ENCODE measurements at regions not wholly inside any gene's neighbourhood (a gene's known extent, or its start where the extent isn't known, plus 50 kb on each side); places are given as distances from the start of the nearest gene placed in this dataset.

GRCh38 chr12:90741611-90742010, 213.4 kb downstream of the CCER1 start:
- Histone ChIP-seq H3K36me3 (ENCODE audit: low read depth) (no peaks in the 10 kb centered on the region), H3K9me3 (no peaks in the 10 kb centered on the region), H3K4me1 (ENCODE audit: low read depth) (no peaks in the 10 kb centered on the region), H3K4me3 (no peak overlapping the region)
- DNase-seq (no peak), ATAC-seq (no peak)
- intact Hi-C loops (cut with DNase I, micrococcal nuclease): no loop called here
- TF ChIP-seq CTCF (IDR thresholded peaks at IDR 0.05): no peak

GRCh38 chr12:90729736-90730135, 225.2 kb downstream of the CCER1 start:
- no peak for TF ChIP-seq CTCF (IDR thresholded peaks at IDR 0.05)
- ATAC-seq: no peak

GRCh38 chr12:90712671-90713070, 242.3 kb downstream of the CCER1 start:
- H3K36me3 ChIP-seq (ENCODE audit: low read depth): no peaks in the 10 kb centered on the region
- H3K4me1 ChIP-seq (ENCODE audit: low read depth): no peaks in the 10 kb centered on the region
- DNase-seq (no peak), ATAC-seq (peak; percentile 49)
- no peak for TF ChIP-seq CTCF (IDR thresholded peaks at IDR 0.05)
- intact Hi-C loops (cut with DNase I, micrococcal nuclease): no loop called here
- no peak overlapping the region for H3K4me3 ChIP-seq
- no peaks in the 10 kb centered on the region for H3K9me3 ChIP-seq

More at GRCh38 chr12:90729736-90730135, 225.2 kb downstream of the CCER1 start:
- intact Hi-C loops (cut with DNase I, micrococcal nuclease): no loop called here
- DNase-seq: no peak
- Histone ChIP-seq H3K4me1 (ENCODE audit: low read depth) (no peaks in the 10 kb centered on the region), H3K36me3 (ENCODE audit: low read depth) (no peaks in the 10 kb centered on the region), H3K4me3 (no peak overlapping the region), H3K9me3 (no peaks in the 10 kb centered on the region)

- DNase-seq (no peak), ATAC-seq (no peak)
- no peak for TF ChIP-seq CTCF (IDR thresholded peaks at IDR 0.05)
- Histone ChIP-seq H3K36me3 (ENCODE audit: low read depth) (no peaks in the 10 kb centered on the region), H3K9me3 (no peaks in the 10 kb centered on the region), H3K4me3 (no peak overlapping the region), H3K4me1 (ENCODE audit: low read depth) (no peaks in the 10 kb centered on the region)
- intact Hi-C loops (cut with DNase I, micrococcal nuclease): no loop called here
Measured at GRCh38 chr12:90710711-90711110, 244.3 kb downstream of the CCER1 start.

- Histone ChIP-seq H3K4me1 (ENCODE audit: low read depth) (no peaks in the 10 kb centered on the region), H3K36me3 (ENCODE audit: low read depth) (no peaks in the 10 kb centered on the region), H3K4me3 (no peak overlapping the region), H3K9me3 (no peaks in the 10 kb centered on the region)
- intact Hi-C loops (cut with DNase I, micrococcal nuclease): no loop called here
- DNase-seq (no peak), ATAC-seq (no peak)
- TF ChIP-seq CTCF (IDR thresholded peaks at IDR 0.05): no peak
Measured at GRCh38 chr12:90706036-90706435, 248.9 kb downstream of the CCER1 start.

GRCh38 chr12:90695415-90695814, 259.6 kb downstream of the CCER1 start:
- no peak overlapping the region for H3K4me3 ChIP-seq
- no peak for ATAC-seq
- no peaks in the 10 kb centered on the region for H3K4me1 ChIP-seq (ENCODE audit: low read depth)
- TF ChIP-seq CTCF (IDR thresholded peaks at IDR 0.05): no peak
- DNase-seq: no peak
- H3K36me3 ChIP-seq (ENCODE audit: low read depth): no peaks in the 10 kb centered on the region
- no peaks in the 10 kb centered on the region for H3K9me3 ChIP-seq
- intact Hi-C loops (cut with DNase I, micrococcal nuclease): no loop called here

All from mucosa of descending colon (tissue), 3 donors.